H9 (cell line): ENCODE measurements at regions not wholly inside any gene's neighbourhood (a gene's known extent, or its start where the extent isn't known, plus 50 kb on each side); places are given as distances from the start of the nearest gene placed in this dataset.

Experiments
- DNase-seq: peaks from one replicate; pipeline ENCODE4 v3.0.0-alpha.2; 2017
- H2AFZ ChIP-seq: one replicate; pipeline ENCODE4 v1.6.1; 2013; ENCODE audit warnings: mild to moderate bottlenecking, low read length, control low read depth, moderate library complexity
- H2AK5ac ChIP-seq: 2 replicates; pipeline ENCODE4 v1.6.1; 2013; ENCODE audit warnings: low read length, control low read depth, mixed read lengths; ENCODE audit not compliant: insufficient read length
- H2BK120ac ChIP-seq: one replicate; pipeline ENCODE4 v1.6.1; 2013; ENCODE audit warnings: low read depth, mild to moderate bottlenecking, low read length, control low read depth, inconsistent platforms; ENCODE audit not compliant: poor library complexity, severe bottlenecking
- H2BK12ac ChIP-seq: 2 replicates; pipeline ENCODE4 v1.6.1; 2013; ENCODE audit warnings: low read length, control low read depth, mixed read lengths, low read depth; ENCODE audit not compliant: insufficient read length
- H2BK15ac ChIP-seq: 2 replicates; pipeline ENCODE4 v1.6.1; 2013; ENCODE audit warnings: low read depth, low read length, control low read depth
- H2BK20ac ChIP-seq: one replicate; pipeline ENCODE4 v1.6.1; 2013; ENCODE audit warnings: low read depth, mild to moderate bottlenecking, low read length, control low read depth, inconsistent platforms; ENCODE audit not compliant: poor library complexity, severe bottlenecking
- H2BK5ac ChIP-seq: 2 replicates; pipeline ENCODE4 v1.6.1; 2013; ENCODE audit warnings: low read length, control low read depth, mixed read lengths; ENCODE audit not compliant: insufficient read length
- H3K14ac ChIP-seq: 2 replicates; pipeline ENCODE4 v1.6.1; 2013; ENCODE audit warnings: low read length, control low read depth; ENCODE audit not compliant: insufficient read depth
- H3K18ac ChIP-seq: 2 replicates; pipeline ENCODE4 v1.6.1; 2013; ENCODE audit warnings: low read depth, mild to moderate bottlenecking, mixed read lengths, low read length, control low read depth; ENCODE audit not compliant: insufficient read length
- H3K23ac ChIP-seq: 2 replicates; pipeline ENCODE4 v1.6.1; 2013; ENCODE audit warnings: low read length, control low read depth, mixed read lengths, low read depth; ENCODE audit not compliant: insufficient read length
- H3K23me2 ChIP-seq: 2 replicates; pipeline ENCODE4 v1.6.1; 2013; ENCODE audit warnings: low read depth, mild to moderate bottlenecking, mixed read lengths, low read length, control low read depth; ENCODE audit not compliant: insufficient read length, poor library complexity, severe bottlenecking
- H3K27ac ChIP-seq: 2 replicates; pipeline ENCODE4 v1.5.1; 2013; ENCODE audit warnings: low read length, control low read depth, mixed read lengths, low read depth; ENCODE audit not compliant: insufficient read length
- H3K27me3 ChIP-seq: 2 replicates; pipeline ENCODE4 v1.6.1; 2013; ENCODE audit warnings: low read length, control low read depth, inconsistent platforms; ENCODE audit not compliant: insufficient read depth
- H3K4ac ChIP-seq: 2 replicates; pipeline ENCODE4 v1.6.1; 2013; ENCODE audit warnings: low read depth, mild to moderate bottlenecking, control low read depth, inconsistent platforms, low read length, moderate library complexity
- H3K4me1 ChIP-seq: 2 replicates; pipeline ENCODE4 v1.6.1; 2013; ENCODE audit warnings: low read length, control low read depth, inconsistent platforms; ENCODE audit not compliant: insufficient read depth
- H3K4me2 ChIP-seq: 2 replicates; pipeline ENCODE4 v1.6.1; 2013; ENCODE audit warnings: low read length, control low read depth, mixed read lengths; ENCODE audit not compliant: insufficient read length, insufficient read depth
- H3K56ac ChIP-seq: 2 replicates; pipeline ENCODE4 v1.6.1; 2013; ENCODE audit warnings: low read depth, mild to moderate bottlenecking, mixed read lengths, low read length, control low read depth; ENCODE audit not compliant: insufficient read length
- H3K79me1 ChIP-seq: 2 replicates; pipeline ENCODE4 v1.6.1; 2013; ENCODE audit warnings: low read depth, mild to moderate bottlenecking, moderate library complexity, low read length, control low read depth, inconsistent platforms; ENCODE audit not compliant: insufficient read depth, poor library complexity, severe bottlenecking
- H3K79me2 ChIP-seq: 2 replicates; pipeline ENCODE4 v1.6.1; 2013; ENCODE audit warnings: low read length, control low read depth, inconsistent platforms; ENCODE audit not compliant: insufficient read depth
- H3K9ac ChIP-seq: 2 replicates; pipeline ENCODE4 v1.6.1; 2013; ENCODE audit warnings: low read length, control low read depth, mixed read lengths; ENCODE audit not compliant: insufficient read length; ENCODE audit errors: extremely low read depth
- H3K9me3 ChIP-seq: one replicate; pipeline ENCODE4 v1.6.1; 2013; ENCODE audit warnings: low read depth, low read length, inconsistent platforms; ENCODE audit not compliant: control insufficient read depth
- H3T11ph ChIP-seq: one replicate; pipeline ENCODE4 v1.6.1; 2013; ENCODE audit warnings: mild to moderate bottlenecking, low read length, control low read depth, inconsistent platforms
- H4K20me1 ChIP-seq: one replicate; pipeline ENCODE4 v1.6.1; 2013; ENCODE audit not compliant: control insufficient read depth, insufficient read length, insufficient read depth
- H4K5ac ChIP-seq: 2 replicates; pipeline ENCODE4 v1.6.1; 2013; ENCODE audit warnings: low read depth, mild to moderate bottlenecking, mixed read lengths, low read length, control low read depth; ENCODE audit not compliant: insufficient read length
- H4K8ac ChIP-seq: replicated peaks from 2 replicates; pipeline ENCODE4 v1.6.1; 2013; ENCODE audit warnings: low read length, control low read depth, mixed read lengths, low read depth; ENCODE audit not compliant: insufficient read length
- H4K91ac ChIP-seq: 2 replicates; pipeline ENCODE4 v1.6.1; 2013; ENCODE audit warnings: low read depth, mild to moderate bottlenecking, moderate library complexity, mixed read lengths, low read length, control low read depth; ENCODE audit not compliant: insufficient read length
- H3K27ac Mint-ChIP-seq, 3 experiments: 2 replicates in 2 of 3; 3 replicates in 1 of 3; pipeline ENCODE4 v1.8.0; 2020 to 2021; ENCODE audit warnings: mixed read lengths in 3 of 3, mild to moderate bottlenecking in 1 of 3, moderate library complexity in 1 of 3
- H3K27me3 Mint-ChIP-seq: 2 replicates; pipeline ENCODE4 v1.8.0; 2021; ENCODE audit warnings: low read depth, mild to moderate bottlenecking, moderate library complexity, mixed read lengths
- H3K36me3 Mint-ChIP-seq, 3 experiments: 2 replicates in 2 of 3; 3 replicates in 1 of 3; pipeline ENCODE4 v1.8.0; 2020 to 2021; ENCODE audit warnings: low read depth in 3 of 3, mixed read lengths in 3 of 3; ENCODE audit not compliant: insufficient read depth in 1 of 3
- H3K4me1 Mint-ChIP-seq, 2 experiments: 2 replicates each; pipeline ENCODE4 v1.8.0; 2020; ENCODE audit warnings: mixed read lengths in 2 of 2
- H3K4me3 Mint-ChIP-seq, 2 experiments: 2 replicates in 1 of 2; 3 replicates in 1 of 2; pipeline ENCODE4 v1.8.0; 2020 to 2021; ENCODE audit warnings: mild to moderate bottlenecking in 2 of 2, mixed read lengths in 2 of 2, moderate library complexity in 1 of 2
- H3K9me3 Mint-ChIP-seq, 2 experiments: 2 replicates in 1 of 2; 3 replicates in 1 of 2; pipeline ENCODE4 v1.8.0; 2020; ENCODE audit warnings: mild to moderate bottlenecking in 2 of 2, mixed read lengths in 2 of 2, moderate library complexity in 1 of 2
- WGBS: extraction: QIAGEN DNeasy Blood & Tissue Kit; methylation state at CpG from one replicate; pipeline ENCODE4 v1.1.7; 2013; ENCODE audit warnings: missing lambda C conversion rate, low lambda C conversion rate, mixed read lengths; ENCODE audit not compliant: insufficient read length; ENCODE audit errors: extremely low coverage; 5-methylcytosine and 5-hydroxymethylcytosine counted together
- TF ChIP-seq, protein P1 (sequence below): fragments of 200-600 bp; sonication (generic); conservative IDR thresholded peaks from 3 replicates; pipeline ENCODE4 v1.8.0; 2021; ENCODE audit warnings: antibody characterized with exemption, mild to moderate bottlenecking

DNA sequence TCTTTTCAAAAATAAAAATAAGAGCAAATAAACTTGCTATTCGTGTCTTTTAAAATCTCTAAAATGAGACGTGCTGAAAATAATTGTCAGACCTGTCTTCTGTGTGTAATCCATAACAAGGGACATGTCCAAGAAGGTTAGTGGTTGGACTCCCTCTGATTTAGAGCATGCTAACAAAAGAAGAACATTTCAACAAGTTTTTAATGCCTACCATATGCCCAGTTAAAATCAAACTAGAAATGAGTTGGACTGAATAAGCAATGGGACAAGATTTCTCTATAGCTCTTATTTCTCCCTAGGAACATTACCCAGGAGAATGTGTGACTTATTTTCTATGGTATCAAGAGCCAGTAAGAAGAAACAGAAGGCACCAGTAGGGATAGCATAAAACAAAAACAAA, 689.7 kb upstream of the SOX9 start:
- H3K4ac ChIP-seq = no peak overlapping the region
- H3K23ac ChIP-seq = no peak overlapping the region
- no peak overlapping the region for H2AFZ ChIP-seq
- no peaks in the 10 kb centered on the region for H3K4me1 Mint-ChIP-seq
- H3K27ac Mint-ChIP-seq = no peak overlapping the region
- no peak overlapping the region for H2BK5ac ChIP-seq
- H4K91ac ChIP-seq = no peak overlapping the region
- no peak overlapping the region for H3K14ac ChIP-seq
- no peak overlapping the region for H2BK15ac ChIP-seq
- H3K4me2 ChIP-seq = no peak overlapping the region
- H3K27ac ChIP-seq = no peak overlapping the region
- H3K4me3 Mint-ChIP-seq = no peak overlapping the region
- H3T11ph ChIP-seq = no peak overlapping the region
- H4K20me1 ChIP-seq = no peaks in the 10 kb centered on the region
- H2BK120ac ChIP-seq = no peak overlapping the region
- no CpG with 5 or more reads among the region's 2 CpGs for WGBS
- no peaks in the 10 kb centered on the region for H3K27me3 Mint-ChIP-seq
- no peaks in the 10 kb centered on the region for H3K23me2 ChIP-seq
- no peak overlapping the region for H2BK12ac ChIP-seq
- H2BK20ac ChIP-seq = no peak overlapping the region
- H3K27me3 ChIP-seq = no peaks in the 10 kb centered on the region
- H3K4me1 ChIP-seq = no peaks in the 10 kb centered on the region
- no peak overlapping the region for H3K18ac ChIP-seq
- peaks cover 4 to 5% of the 10 kb centered on the region in 2 experiments; a peak in 3 of 5 replicates for H3K9me3 Mint-ChIP-seq
- H2AK5ac ChIP-seq = no peak overlapping the region
- no peak for DNase-seq
- H3K9me3 ChIP-seq = no peaks in the 10 kb centered on the region
- no peak overlapping the region for H4K5ac ChIP-seq
- no peak overlapping the region for H3K56ac ChIP-seq
- TF ChIP-seq, protein P1, sequence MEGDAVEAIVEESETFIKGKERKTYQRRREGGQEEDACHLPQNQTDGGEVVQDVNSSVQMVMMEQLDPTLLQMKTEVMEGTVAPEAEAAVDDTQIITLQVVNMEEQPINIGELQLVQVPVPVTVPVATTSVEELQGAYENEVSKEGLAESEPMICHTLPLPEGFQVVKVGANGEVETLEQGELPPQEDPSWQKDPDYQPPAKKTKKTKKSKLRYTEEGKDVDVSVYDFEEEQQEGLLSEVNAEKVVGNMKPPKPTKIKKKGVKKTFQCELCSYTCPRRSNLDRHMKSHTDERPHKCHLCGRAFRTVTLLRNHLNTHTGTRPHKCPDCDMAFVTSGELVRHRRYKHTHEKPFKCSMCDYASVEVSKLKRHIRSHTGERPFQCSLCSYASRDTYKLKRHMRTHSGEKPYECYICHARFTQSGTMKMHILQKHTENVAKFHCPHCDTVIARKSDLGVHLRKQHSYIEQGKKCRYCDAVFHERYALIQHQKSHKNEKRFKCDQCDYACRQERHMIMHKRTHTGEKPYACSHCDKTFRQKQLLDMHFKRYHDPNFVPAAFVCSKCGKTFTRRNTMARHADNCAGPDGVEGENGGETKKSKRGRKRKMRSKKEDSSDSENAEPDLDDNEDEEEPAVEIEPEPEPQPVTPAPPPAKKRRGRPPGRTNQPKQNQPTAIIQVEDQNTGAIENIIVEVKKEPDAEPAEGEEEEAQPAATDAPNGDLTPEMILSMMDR = no peak
- H3K79me1 ChIP-seq = no peaks in the 10 kb centered on the region
- peaks cover 0 to 4% (median 3%) of the 10 kb centered on the region in 3 experiments; a peak in 3 of 7 replicates for H3K36me3 Mint-ChIP-seq
- no peak overlapping the region for H3K9ac ChIP-seq
- H4K8ac ChIP-seq = no peak overlapping the region
- H3K79me2 ChIP-seq = no peaks in the 10 kb centered on the region
